ENCODE measurements at regions not wholly inside any gene's neighbourhood (a gene's known extent, or its start where the extent isn't known, plus 50 kb on each side); places are given as distances from the start of the nearest gene placed in this dataset.

GRCh38 chr22:48939441-48940265 is 888.0 kb downstream of the BRD1 start:
- no peak for DNase-seq (ENCODE audit: extremely low read depth, low read depth)
- TF ChIP-seq, protein P1, sequence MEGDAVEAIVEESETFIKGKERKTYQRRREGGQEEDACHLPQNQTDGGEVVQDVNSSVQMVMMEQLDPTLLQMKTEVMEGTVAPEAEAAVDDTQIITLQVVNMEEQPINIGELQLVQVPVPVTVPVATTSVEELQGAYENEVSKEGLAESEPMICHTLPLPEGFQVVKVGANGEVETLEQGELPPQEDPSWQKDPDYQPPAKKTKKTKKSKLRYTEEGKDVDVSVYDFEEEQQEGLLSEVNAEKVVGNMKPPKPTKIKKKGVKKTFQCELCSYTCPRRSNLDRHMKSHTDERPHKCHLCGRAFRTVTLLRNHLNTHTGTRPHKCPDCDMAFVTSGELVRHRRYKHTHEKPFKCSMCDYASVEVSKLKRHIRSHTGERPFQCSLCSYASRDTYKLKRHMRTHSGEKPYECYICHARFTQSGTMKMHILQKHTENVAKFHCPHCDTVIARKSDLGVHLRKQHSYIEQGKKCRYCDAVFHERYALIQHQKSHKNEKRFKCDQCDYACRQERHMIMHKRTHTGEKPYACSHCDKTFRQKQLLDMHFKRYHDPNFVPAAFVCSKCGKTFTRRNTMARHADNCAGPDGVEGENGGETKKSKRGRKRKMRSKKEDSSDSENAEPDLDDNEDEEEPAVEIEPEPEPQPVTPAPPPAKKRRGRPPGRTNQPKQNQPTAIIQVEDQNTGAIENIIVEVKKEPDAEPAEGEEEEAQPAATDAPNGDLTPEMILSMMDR (IDR thresholded peaks at IDR 0.05; ENCODE audit: low read depth, low read length) = no peak

DNA sequence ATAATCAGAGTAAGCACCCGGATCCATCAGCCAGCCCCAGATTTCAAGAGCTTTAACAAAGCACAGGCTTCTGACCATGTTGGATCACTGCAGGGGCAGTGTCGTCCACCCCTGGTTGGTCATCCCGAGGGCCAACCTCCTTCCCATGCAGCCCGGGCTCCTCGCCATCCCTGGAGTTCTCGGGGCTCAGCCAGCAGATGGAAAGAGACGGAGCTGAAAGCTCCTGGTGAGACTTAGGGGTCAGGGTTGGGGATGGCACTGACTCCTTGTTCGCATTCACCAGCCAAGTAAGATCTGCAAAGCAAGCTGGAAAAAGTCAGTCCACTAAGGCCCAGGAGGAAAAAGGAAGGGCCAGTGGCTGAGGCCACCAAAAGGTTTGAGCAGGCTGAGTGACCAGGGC is 888.9 kb downstream of the BRD1 start:
- TF ChIP-seq, protein P1 (IDR thresholded peaks at IDR 0.05; ENCODE audit: low read depth, low read length) = no peak
- DNase-seq (ENCODE audit: extremely low read depth, low read depth) = no peak

DNA sequence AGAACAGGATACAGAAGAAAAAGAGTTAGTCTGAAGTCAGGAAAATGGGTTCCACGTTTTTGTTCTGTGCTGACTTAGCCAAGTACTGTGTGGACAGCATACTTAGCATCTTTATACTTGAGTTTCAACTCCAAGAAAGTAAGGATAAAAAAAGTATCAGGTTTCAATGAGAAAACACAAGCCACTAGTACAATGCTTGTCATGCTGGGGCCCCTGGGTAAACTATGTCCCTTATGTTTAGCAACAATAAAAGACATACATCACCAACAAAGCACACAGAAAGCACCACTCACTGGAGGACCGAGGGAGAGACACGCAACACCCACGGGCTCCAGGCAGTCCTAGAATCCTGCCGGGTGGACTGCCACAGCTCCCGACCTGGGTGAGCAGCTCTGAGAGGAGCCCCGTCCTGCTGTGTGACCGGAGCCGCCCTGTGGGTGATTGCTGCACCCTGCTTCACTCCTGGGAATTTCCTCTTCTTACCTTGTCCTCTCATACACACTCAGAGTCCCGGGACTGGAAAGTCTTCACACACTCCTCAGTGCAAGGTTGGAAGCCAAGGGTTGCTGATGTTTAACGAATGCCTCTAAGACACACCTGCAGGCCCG is 890.5 kb downstream of the BRD1 start:
- TF ChIP-seq, protein P1 (IDR thresholded peaks at IDR 0.05; ENCODE audit: low read depth, low read length) = no peak
- no peak for DNase-seq (ENCODE audit: extremely low read depth, low read depth)

- TF ChIP-seq, protein P1 (IDR thresholded peaks at IDR 0.05; ENCODE audit: low read depth, low read length) = no peak
- no peak for DNase-seq (ENCODE audit: extremely low read depth, low read depth)
Observed at GRCh38 chr22:48936391-48936790, 891.3 kb downstream of the BRD1 start.

GRCh38 chr22:48934446-48934845 is 893.2 kb downstream of the BRD1 start:
- no peak for DNase-seq (ENCODE audit: extremely low read depth, low read depth)
- TF ChIP-seq, protein P1 (IDR thresholded peaks at IDR 0.05; ENCODE audit: low read depth, low read length) = no peak

- DNase-seq (ENCODE audit: extremely low read depth, low read depth) = no peak
- TF ChIP-seq, protein P1 (IDR thresholded peaks at IDR 0.05; ENCODE audit: low read depth, low read length) = no peak
Observed at GRCh38 chr22:48931452-48931851, 896.2 kb downstream of the BRD1 start.

DNA sequence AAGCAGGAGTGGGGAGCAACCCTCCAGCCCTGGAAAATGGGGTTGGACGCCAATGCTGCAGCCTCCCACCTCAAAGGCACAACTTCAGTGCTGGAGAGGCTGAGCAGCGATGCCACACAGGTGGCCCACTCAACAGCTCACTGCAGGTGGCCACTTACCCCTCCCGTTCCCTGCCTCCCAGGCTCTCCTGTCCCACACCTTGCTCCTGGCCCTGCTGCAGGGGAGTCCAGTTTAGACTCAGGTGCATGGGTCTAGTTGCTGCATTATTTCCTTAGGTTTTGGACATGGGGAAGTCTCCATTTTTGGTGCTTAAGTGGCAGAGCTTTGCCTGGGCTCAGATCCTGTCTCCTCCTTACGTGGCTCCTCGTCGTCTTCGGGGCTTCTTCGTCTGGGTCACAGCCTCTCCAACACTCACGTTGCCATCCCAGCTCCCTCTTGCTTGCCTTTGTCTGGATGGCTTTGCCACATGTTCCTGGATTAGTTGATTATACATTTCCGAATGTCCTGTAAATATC is 898.3 kb downstream of the BRD1 start:
- no peak for DNase-seq (ENCODE audit: extremely low read depth, low read depth)
- TF ChIP-seq, protein P1 (IDR thresholded peaks at IDR 0.05; ENCODE audit: low read depth, low read length) = no peak
